SK-N-SH (cell line): ENCODE measurements at regions not wholly inside any gene's neighbourhood (a gene's known extent, or its start where the extent isn't known, plus 50 kb on each side); places are given as distances from the start of the nearest gene placed in this dataset.

Source experiments
- CTCF ChIP-seq: fragments of 200-600 bp; sonication (generic); IDR thresholded peaks from 2 replicates; pipeline ENCODE4 v1.6.1; 2017; ENCODE audit warnings: antibody characterized with exemption, mild to moderate bottlenecking, moderate library complexity
- EZH2phosphoT487 ChIP-seq: fragments of 200-600 bp; sonication (generic); IDR thresholded peaks from 2 replicates; pipeline ENCODE4 v1.6.1; 2017; ENCODE audit warnings: low read depth, mixed run types, mild to moderate bottlenecking, antibody characterized with exemption, moderate library complexity, borderline replicate concordance
- FOXM1 ChIP-seq: IDR thresholded peaks from 2 replicates; pipeline ENCODE4 v1.4.0; 2012; ENCODE audit warnings: low read depth, mild to moderate bottlenecking
- GABPA ChIP-seq: IDR thresholded peaks from 2 replicates; pipeline ENCODE4 v1.4.0; 2012; ENCODE audit warnings: low read depth, mild to moderate bottlenecking
- JUND ChIP-seq: IDR thresholded peaks from 2 replicates; pipeline ENCODE4 v1.4.0; 2012
- NFIC ChIP-seq: IDR thresholded peaks from 2 replicates; pipeline ENCODE4 v1.4.0; 2012; ENCODE audit warnings: borderline replicate concordance
- POLR2AphosphoS5 ChIP-seq: IDR thresholded peaks from 2 replicates; pipeline ENCODE4 v1.6.1; 2012; ENCODE audit warnings: low read depth, low read length
- RAD21 ChIP-seq: IDR thresholded peaks from 2 replicates; pipeline ENCODE4 v1.6.1; 2012; ENCODE audit warnings: mild to moderate bottlenecking, low read length
- RFX5 ChIP-seq: IDR thresholded peaks from 2 replicates; pipeline ENCODE4 v1.6.1; 2012; ENCODE audit warnings: mild to moderate bottlenecking, improper control_type of control experiment, low read length
- SIN3A ChIP-seq: IDR thresholded peaks from 2 replicates; pipeline ENCODE4 v1.6.1; 2012; ENCODE audit warnings: low read depth, mild to moderate bottlenecking, low read length, moderate library complexity, borderline replicate concordance
- SMC3 ChIP-seq: IDR thresholded peaks from 2 replicates; pipeline ENCODE4 v1.6.1; 2012; ENCODE audit warnings: low read depth, low read length, improper control_type of control experiment
- TAF1 ChIP-seq: IDR thresholded peaks from 2 replicates; pipeline ENCODE4 v1.6.1; 2012; ENCODE audit warnings: low read depth, mild to moderate bottlenecking, low read length, moderate library complexity, borderline replicate concordance
- TF ChIP-seq, protein P1 (sequence below): IDR thresholded peaks from 2 replicates; pipeline ENCODE4 v1.4.0; 2012; ENCODE audit warnings: low read depth, borderline replicate concordance
- TF ChIP-seq, protein P2 (sequence below): IDR thresholded peaks from 2 replicates; pipeline ENCODE4 v1.4.0; 2012; ENCODE audit warnings: low read depth

DNA sequence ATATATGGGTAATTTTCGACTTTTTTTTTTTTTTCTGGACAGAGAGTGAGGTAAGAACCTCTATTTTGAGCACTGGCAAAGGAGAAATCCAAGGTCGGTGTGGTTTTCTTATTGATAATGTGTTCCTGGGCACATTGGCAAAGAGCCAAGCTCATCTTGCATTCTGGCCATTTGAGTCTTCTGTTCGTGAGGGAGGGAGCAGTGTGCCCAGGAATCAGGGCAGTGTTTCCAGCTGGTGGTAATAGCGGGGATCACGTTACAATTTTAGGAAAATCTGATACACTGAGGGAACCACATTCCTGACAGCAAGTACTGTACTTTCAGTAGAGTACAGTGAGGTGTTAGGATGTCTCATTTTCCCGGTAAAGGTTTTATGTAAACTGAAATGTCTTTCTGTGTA, 442.3 kb upstream of the MAP3K7 start:
- TF ChIP-seq CTCF (no peak), NFIC (no peak), SIN3A (no peak), GABPA (no peak), FOXM1 (no peak), TAF1 (no peak), RFX5 (no peak), EZH2phosphoT487 (no peak), POLR2AphosphoS5 (no peak), SMC3 (no peak), RAD21 (no peak), JUND (no peak)
- TF ChIP-seq, protein P1, sequence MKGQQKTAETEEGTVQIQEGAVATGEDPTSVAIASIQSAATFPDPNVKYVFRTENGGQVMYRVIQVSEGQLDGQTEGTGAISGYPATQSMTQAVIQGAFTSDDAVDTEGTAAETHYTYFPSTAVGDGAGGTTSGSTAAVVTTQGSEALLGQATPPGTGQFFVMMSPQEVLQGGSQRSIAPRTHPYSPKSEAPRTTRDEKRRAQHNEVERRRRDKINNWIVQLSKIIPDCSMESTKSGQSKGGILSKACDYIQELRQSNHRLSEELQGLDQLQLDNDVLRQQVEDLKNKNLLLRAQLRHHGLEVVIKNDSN: no peak
- TF ChIP-seq, protein P2, sequence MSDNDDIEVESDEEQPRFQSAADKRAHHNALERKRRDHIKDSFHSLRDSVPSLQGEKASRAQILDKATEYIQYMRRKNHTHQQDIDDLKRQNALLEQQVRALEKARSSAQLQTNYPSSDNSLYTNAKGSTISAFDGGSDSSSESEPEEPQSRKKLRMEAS: no peak
